ENCODE measurements at regions not wholly inside any gene's neighbourhood (a gene's known extent, or its start where the extent isn't known, plus 50 kb on each side); places are given as distances from the start of the nearest gene placed in this dataset.
"Not testable (repeated sequence)": the region's sequence is repeated elsewhere in the genome, so short reads cannot be mapped to it uniquely, and the experiment has no call there.

DNA sequence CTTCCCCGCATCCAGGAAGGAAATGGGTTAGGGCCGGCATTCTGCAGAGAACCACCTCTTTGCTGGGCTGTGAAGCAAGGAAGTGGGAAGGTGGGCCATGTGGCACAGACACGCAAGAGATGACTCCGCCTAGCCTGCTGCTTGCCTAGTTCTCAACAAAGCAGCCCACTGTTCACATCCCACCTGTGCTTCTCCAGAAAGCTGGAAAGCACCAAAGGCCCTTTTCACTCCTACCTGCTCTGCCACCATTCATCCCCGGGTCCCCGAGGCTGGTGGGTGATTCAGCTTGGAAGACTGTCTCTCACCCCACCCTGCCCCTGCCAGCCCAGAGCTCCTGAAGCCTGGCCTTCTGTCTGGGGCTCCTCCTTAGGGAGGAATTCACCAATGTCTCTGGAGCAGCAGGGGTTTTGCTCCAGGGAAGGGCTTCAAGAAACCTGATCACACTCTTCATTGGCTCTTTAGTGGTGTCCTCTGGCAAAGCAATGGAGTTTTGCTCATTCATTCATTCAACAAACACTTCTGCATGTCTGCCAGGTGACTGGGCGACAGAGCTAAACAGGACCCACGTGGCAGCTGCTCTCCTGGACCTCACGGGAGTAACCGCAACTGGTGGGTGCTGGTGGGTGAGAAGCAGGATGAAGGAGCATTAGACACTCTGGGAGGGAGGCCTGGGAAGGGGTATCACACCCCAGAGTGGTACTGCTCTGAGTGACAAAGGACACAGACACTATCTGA lies 145.4 kb upstream of the TLE3 start:
- DNase-seq = no peak

DNA sequence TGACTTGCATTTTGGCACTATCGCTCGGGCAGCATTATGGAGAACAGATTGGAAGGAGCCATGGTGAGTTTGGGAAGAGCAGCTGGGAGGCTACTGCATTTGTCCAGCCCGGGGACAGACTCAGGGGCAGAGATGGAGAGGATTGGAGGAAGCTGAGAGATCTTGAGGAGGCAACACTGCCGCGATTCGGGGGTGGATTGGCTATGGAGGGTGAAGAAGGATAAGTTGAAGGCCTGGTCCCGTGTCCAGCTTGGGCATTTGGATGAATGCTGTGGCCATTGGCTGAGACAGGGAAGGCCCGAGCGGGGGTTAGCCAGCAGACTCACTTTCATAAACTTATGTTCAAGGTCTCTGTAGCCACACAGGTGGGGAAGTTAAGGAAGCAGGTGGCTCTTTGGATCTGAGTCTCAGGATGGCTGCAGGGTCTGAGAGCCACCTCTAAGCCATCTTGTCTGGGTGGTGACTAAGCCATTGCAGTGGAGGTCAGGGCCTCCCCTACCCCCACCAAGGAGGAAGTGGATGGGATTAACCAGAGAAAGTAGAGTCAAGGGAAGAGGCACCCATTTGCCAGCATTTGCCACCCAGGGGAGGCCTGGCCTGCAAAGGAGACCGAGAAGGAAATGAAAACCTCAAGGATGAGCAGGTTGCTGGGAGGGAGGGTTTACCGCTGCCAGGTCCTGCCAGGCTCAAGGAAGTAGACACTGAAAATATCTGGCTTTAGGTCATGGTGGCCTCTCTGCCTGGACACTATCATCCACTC lies 144.0 kb upstream of the TLE3 start:
- no peak for DNase-seq

DNA sequence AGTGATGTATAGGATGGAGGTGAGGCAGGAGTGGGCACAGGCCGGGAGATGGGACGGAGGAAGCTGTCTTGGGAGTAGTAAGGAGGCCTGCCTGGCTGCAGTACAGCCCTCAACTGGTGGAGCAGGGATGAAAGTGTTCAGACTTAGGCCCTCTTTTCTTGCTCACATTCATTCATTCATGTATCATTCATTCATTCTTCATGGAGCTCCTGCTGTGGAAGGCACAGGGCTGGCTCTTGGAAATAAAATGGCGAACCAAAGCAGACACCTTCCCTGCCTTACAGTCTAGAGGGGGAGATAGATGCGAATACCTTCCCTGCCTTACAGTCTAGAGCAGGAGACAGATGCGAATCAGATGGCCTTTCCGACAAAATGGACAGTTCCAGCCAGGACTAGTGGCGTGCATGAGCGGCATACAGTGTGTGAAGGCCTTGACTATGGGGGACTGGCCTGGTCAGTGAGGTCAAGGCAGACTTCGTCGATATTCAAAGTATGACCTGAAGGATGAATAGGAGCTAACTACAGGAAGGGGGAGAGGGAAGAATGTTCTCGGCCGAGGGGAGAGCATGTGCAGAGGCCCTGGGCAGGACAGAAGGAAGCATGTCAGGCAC lies 143.2 kb upstream of the TLE3 start:
- no peak for DNase-seq

DNA sequence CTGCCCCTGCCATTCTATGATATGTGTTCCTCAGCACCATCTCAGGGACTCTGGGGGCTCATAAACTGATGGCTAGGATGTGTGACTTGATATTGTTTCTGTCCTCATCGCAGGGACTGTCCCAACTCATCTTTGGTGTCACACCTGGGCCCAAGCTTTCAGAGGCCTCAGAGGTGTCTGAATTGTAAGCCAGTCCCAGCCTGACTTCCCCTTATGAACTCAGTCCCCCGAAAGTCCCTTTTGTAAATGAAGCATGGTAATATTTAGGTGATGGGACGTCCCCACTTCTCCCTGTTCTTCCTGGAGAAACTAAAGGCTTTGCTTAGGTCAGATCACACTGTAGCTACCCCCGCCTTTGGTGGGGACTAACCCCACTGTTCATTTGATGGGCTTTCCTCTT lies 142.4 kb upstream of the TLE3 start:
- no peak for DNase-seq

DNA sequence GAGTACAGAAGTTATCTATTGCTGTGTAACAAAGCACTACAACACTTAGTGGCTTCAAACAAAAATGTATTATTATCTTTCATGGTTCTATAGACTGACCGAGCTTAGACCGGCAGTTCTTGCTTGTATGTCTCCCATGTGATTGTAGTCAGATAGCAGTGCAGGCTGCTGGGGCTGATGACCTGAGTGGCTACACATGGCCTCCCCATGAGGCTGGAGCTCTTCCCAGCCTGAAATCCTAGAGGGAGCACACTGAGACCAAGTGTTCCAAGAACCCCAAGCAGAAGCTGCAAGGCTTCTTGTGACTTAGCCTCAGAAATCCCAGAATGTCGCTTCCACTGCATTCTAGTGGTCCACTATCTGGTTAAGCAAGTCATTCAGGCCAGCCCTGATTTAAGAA lies 141.2 kb upstream of the TLE3 start:
- DNase-seq = no peak

DNA sequence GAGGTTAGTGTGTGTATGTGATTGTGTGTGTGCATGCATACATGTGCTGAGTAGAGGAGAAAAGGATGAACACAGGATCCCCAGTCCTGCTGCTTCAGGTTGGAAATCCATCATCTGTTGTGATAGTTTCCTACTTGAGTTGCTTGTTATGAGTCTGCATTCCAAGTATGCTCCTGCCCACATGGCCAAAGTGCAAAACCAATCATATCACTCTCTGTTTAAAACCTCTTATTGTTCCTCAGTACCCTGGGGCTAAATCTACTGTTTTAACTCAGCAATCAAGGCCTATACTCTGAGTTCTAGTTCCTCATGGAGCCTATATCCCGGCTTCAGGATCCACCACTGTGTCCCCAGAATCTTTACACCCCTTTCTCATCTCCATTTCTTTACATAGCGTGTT lies 139.9 kb upstream of the TLE3 start:
- DNase-seq = no peak

DNA sequence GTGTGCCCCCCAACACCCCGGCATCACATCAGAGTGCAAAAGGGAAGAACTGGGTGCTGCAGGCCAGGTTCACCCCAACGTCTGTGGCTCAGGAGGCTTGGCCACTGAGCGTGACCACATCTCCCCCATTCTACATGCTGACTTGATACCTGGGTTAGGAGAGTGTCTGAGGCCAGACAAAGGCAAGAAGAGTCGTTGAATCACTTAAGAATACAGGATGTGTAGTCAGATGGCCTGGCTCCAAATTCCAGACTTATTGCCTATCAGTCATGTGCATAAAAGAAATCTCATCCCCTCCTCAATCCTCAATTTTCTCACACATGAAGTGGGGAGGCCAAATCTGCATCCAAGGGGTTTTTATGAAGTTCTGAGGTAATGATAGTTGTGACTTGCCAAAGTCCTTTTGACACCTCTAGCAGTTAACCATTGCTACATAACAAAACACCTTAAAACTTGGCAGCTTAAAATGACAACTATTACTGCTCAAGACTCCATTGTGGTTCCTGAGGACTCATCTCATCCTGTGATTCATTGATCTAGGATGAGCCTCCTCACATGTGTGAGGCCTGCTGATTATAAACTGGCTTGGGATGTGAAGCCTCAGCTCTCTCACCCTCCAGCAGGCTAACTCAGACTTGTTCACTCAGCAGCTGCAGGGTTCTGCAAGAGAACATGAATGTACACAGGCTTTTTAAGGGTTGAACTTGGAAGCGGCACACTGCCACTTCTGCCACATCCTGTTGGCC lies 138.8 kb upstream of the TLE3 start:
- DNase-seq = no peak

DNA sequence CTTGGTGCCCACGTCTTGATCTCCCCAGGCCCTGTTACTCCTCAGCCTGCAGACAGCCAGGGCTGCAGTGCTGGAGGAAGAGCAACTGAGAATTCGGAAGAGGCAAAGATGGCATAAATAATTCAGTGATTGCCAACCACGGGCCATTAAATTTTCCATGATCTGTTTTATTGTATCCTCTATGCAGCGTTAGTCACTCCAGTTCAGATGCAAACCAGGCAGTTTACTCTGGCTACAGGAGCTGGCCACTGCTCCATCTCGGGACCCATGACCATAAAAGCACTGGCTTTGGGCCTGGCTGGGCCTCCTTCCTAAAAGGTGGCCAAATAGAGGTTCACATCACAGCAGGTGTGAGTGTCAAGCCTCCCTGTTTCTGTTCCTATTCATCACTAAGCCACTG lies 137.6 kb upstream of the TLE3 start:
- DNase-seq = no peak

DNA sequence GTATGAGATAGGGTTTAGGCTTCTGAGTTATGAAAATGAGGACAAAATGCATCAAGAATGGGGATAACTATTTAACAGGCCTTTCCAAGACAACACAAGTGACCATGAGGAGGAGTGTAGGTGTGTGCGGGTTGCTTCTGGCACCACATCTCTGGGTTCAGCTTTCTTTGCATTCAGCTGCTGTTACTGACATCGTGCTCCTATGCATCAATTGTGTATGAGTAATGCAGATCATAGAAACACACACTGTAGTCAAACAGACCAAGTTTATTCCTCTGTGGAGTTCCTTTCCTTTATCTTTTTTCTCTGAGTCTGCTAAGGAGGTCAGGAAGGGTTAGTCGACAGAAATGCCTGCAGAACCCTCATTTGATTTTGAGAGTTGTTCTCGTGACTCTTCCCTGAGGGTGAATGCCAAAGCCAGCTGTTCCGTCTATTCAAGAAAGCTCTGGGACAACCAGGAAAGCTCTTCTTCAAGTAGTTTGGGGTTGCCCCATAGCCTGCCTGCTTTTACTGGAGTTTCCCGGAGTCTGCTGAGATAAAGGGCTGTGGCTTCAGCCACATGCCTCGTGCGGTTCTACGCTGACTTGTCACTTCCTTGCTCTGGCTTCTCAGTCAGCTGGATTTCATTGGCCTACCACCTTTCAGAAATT lies 136.7 kb upstream of the TLE3 start:
- no peak for DNase-seq

DNA sequence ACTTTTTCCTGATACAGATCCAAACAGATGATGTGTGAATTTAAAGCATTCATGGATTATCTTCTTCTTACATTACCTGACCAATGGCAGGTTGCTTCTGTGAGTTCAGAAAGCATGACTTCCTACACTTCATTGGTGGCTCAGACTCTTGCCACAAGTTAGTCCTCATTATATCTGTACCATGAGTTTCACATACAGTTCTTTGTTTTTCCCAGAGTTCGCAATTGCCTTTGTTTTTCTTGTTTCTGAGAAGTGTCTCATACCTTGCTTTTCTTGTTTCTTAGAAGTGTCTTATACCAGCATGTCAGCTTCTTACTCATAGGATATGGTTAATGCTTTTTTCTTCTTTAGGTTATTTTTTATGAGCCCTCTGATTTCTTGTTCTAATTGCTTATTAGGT lies 133.8 kb upstream of the TLE3 start:
- DNase-seq = no peak

DNA sequence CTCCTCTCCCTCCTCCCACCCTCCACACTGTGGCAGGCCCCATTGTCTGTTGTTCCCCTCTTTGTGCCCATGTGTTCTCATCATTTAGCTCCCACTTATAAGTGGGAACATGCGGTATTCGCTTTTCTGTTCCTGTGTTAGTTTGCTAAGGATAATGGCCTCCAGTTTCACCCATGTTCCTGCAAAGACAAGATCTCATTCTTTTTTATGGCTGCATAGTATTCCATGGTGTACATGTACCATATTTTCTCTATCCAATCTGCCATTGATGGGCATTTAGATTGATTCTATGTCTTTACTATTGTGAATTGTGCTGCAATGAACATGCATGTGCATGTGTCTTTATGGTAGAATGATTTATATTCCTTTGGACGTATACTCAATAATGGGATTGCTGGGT lies 130.2 kb upstream of the TLE3 start:
- DNase-seq = not testable (repeated sequence)

DNA sequence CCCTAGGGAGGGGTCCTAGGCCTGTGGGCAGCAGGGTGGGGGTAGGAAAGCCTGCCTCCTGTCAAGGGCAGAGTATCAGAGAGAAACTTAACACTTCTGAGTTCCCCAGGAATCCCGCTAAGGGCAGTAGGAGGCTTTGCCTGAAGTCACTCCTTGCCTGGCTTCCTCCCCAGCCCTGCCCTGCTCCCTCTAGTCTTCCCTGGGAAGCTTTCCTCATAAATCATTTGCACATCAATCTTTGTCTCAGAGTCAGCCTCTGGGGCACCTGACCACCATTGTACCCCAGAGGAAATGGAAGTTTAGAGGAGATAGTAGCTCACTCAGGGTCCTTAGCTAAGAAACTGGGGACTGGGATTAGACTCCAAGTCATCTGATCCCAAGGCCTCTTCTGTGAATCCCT lies 129.4 kb upstream of the TLE3 start:
- DNase-seq = no peak

DNA sequence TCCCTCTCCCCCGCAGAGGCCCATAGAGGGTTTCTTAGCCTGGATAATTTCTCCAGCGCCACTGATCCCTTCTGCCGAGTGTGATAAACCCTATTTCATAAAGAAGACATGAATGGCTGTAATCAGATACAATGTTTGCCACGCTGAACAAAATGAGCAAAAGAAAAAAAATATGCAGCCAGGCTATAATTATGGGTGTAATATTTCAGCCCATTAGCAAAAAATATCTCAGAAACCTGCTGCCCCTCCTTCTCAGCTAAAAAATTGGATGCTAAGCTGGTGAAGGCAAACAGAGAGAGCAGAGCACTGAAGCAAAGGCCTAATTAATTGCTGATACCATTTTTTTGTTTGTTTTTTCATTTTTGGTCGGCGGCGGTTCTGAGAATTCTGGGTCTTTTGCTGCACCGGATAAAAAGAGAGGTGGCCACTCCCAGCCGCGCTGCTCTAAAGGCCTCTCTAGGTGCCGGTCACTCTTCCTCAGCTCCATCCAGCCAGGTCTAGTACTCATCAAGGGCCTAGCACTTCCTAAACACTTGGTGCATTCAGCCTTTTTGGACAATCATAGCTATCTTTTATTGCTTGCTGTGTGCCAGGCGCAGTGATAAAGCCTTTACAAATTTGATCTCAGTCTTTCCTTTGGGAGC lies 128.7 kb upstream of the TLE3 start:
- DNase-seq = no peak

DNA sequence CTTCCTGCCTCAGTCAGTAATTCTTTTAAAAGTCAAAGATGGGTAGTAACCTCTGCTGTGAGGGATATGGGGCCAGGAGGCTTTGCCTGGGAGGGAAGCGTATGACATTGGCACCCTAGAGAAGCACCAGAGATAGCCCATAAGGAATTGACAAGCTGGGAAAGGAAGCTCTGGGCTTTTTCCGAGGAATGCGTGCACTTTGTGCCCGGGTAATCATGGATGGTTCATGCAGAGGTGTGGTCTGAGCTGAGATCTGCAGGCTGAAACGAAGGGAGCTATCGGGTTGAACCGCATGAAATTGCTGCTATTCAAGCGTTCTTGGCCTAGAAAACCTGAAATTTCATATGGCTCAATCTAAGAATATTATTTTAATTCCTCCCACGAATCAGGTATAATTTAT lies 127.7 kb upstream of the TLE3 start:
- DNase-seq = no peak

DNA sequence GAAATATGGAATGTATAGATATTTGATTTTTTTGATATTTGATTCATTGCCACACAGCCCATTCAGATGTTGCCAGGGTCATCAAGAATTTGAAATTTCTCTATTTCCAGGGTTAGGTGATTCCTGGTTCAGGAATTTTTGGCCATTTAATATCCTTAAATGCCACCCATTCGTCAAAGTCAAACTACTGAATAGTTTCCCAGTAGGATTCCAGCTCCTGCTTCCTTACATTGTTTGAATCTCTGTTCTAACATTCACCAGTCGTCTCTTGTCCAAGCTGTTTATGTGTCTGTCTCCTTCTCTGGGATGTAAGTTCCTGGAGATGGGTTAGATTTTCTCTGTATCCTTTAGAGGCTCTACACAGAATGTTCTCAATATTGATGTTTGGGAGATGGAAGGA lies 124.9 kb upstream of the TLE3 start:
- no peak for DNase-seq

DNA sequence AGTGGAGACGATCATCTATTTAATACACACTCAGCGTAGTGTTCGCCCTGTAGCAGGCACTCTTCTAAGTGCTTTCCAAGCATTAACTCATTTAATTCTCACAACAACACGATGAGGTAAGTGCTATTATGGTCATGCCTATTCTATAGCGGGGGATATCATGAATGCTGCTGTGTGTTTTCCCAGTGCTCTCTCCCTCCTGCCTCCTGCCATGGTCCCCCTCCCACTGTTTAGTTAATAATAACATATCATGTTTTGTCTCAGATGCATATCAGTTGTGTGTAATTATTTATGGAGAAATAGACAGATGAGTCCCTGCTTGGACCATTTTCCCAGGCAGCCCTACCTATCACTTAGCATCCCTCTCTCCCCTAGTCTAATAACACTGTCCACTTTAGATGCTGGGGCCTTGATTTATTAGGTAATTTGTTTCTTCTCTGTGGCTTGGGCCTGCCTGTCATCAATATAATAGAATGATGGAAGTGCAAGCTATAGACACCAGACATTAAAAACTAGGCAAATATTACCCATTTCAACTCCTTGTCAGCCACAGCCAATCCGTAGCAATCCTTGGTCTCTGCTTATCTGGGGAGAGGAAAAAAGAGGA lies 122.9 kb upstream of the TLE3 start:
- DNase-seq = no peak

DNA sequence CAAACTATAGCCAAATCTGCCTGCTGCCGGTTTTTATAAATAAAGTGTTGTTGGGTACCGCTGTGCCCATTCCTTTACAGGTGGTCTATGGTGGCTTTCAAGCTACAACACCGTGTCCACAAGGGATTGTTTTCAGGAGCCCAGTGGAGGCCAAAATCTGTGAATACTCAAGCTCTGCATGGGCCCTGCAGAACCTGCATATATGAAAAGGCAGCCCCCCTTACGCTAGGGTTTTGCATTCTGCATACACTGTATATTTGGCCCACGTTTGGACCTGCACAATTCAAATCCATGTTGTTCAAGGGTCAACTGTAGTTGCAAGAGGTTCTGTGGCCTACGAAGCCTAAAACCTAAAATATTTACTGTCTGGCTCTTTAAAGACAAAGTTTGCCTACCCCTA lies 122.2 kb upstream of the TLE3 start:
- DNase-seq = no peak

DNA sequence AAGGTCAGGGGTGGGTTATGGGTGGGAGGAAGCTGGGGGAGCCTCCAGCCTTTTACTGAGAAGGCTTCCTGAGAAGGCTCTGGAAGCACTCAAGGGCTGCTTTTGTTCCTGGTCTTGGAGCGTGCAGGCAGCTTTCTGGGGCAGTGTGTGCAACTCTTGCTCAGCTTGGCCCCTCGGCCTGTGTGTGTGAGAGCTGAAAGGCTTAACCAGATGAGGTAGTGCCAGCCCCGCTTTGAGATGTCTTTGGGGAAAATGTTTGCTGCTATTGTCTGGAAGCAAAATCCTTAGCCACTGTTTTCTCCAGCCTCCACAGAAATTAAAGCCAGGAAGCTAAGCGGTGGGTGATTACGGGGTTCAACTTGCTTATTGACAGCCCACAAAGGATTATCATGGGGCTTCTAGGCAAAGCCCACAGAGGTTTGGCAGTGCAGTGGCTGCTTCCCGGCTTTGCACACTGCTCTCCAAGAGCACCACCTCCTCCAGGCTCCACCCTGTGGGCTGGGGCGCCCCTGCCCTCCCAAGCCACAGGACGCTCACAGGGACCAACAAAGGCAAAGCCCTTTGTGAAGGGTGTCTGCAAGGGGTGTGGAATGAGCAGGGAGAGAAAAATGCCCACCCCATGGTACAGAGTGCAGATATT lies 121.7 kb upstream of the TLE3 start:
- peak in 4 of 14 donors; percentile 29 to 80 (median 48) for DNase-seq

DNA sequence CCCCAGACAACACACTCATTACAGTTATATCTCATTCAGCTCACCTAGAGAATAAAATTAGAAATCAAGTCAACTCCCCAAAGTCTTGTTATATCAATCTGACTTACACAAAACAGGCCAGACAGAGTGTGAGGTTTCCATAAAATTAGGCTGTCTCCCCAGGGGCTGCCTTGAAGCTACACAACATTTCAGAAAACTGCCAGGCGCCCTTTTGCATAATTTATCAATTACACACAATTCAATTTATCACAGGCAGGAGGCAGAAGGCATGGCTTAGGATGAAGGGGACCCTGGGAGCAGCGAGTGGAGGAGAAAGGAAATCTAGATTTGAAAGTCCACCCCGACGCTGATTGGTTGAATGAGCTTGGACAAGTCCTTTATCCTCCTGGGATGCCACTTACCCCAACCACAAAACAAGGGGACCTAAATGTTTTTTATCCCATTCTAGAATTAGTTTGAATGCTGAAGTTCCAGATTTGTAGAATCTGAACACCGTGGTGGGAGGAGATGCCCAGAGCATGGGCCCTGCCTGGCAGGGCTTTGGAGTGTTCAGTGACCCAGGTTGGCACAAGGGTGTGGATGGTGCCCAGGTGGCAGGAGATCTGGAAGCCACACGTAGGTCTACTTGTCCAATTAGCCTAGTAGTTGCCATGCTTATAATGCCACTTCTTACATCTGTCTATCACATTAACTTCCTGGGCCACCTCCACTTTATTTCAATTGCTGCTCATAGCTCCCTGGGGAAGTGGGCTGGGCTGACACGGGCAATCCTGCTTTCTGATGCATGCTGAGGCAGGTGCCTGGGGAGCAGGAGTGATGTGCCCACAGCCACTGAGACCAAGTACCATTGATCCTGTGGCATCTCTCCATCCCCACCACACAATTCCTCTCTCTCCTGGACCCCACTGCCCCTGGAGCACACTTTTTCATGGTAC lies 119.8 kb upstream of the TLE3 start:
- DNase-seq = no peak

DNA sequence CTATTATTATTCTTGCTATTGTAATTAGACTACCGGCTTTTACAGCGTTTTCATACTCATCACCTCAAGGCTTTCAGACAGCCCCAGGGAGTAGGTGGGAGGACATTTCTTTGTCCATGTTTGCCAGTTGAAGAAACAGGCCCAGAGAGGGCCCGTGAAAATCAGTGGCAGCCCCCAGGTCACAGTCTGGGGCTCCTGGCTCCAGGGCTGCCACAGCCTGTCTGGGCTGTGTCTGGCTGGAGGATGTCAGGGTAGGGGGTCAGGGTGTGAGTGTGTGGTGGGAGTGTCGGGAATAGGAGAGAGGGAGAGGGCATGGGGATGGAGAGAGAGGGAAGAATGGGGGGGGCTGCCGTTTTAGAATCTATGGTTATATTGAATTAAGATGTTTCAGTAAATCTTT lies 118.2 kb upstream of the TLE3 start:
- no peak for DNase-seq

Measured in C1 segment of cervical spinal cord (tissue), 14 donors.